WERI-Rb-1 (cell line): ENCODE measurements at regions not wholly inside any gene's neighbourhood (a gene's known extent, or its start where the extent isn't known, plus 50 kb on each side); places are given as distances from the start of the nearest gene placed in this dataset.

Source experiments
- DNase-seq: peaks from one replicate; pipeline ENCODE4 v3.0.0-alpha.2; 2020
- H3K27ac ChIP-seq: fragments of 250-450 bp; sonication (Bioruptor Pico); 2 replicates; pipeline ENCODE4 v1.5.1; 2020; ENCODE audit warnings: mild to moderate bottlenecking, moderate library complexity
- H3K27me3 ChIP-seq: fragments of 250-450 bp; sonication (Bioruptor Pico); 2 replicates; pipeline ENCODE4 v1.5.1; 2021; ENCODE audit warnings: mild to moderate bottlenecking, low read depth, moderate library complexity; ENCODE audit not compliant: insufficient read depth, severe bottlenecking
- H3K36me3 ChIP-seq: fragments of 250-450 bp; sonication (Bioruptor Pico); 2 replicates; pipeline ENCODE4 v1.5.1; 2020; ENCODE audit warnings: mild to moderate bottlenecking, moderate library complexity
- H3K4me3 ChIP-seq: 2 replicates; pipeline ENCODE4 v1.5.1; 2011; ENCODE audit warnings: low read depth, mild to moderate bottlenecking, control low read depth, low read length
- H3K9me3 ChIP-seq: fragments of 250-450 bp; sonication (Bioruptor Pico); 2 replicates; pipeline ENCODE4 v1.5.1; 2021; ENCODE audit warnings: mild to moderate bottlenecking, moderate library complexity; ENCODE audit not compliant: severe bottlenecking
- CTCF ChIP-seq: IDR thresholded peaks from 2 replicates; pipeline ENCODE4 v1.5.1; 2011; ENCODE audit warnings: low read depth, mild to moderate bottlenecking, control low read depth, inconsistent platforms, low read length

GRCh38 chr10:129375171-129375570 lies 91.9 kb upstream of the MGMT start:
- no peaks in the 10 kb centered on the region for H3K36me3 ChIP-seq
- no peaks in the 10 kb centered on the region for H3K27me3 ChIP-seq
- no peak overlapping the region for H3K27ac ChIP-seq
- no peak for DNase-seq
- no peak overlapping the region for H3K4me3 ChIP-seq
- no peaks in the 10 kb centered on the region for H3K9me3 ChIP-seq
- no peak for TF ChIP-seq CTCF

- no peak for DNase-seq
- Histone ChIP-seq H3K36me3 (no peaks in the 10 kb centered on the region), H3K27ac (no peak overlapping the region), H3K27me3 (no peaks in the 10 kb centered on the region), H3K9me3 (no peaks in the 10 kb centered on the region), H3K4me3 (no peak overlapping the region)
- no peak for TF ChIP-seq CTCF
These were observed 91.1 kb upstream of the MGMT start for GRCh38 chr10:129375912-129376311.

- no peak for DNase-seq
- Histone ChIP-seq H3K27me3 (no peaks in the 10 kb centered on the region), H3K4me3 (no peak overlapping the region), H3K9me3 (no peaks in the 10 kb centered on the region), H3K27ac (no peak overlapping the region), H3K36me3 (no peaks in the 10 kb centered on the region)
- no peak for TF ChIP-seq CTCF
These were observed 86.8 kb upstream of the MGMT start for GRCh38 chr10:129380279-129380678.

- no peaks in the 10 kb centered on the region for H3K27me3 ChIP-seq
- DNase-seq: no peak
- H3K27ac ChIP-seq: no peak overlapping the region
- no peak for TF ChIP-seq CTCF
- H3K36me3 ChIP-seq: no peaks in the 10 kb centered on the region
- H3K4me3 ChIP-seq: no peak overlapping the region
- no peaks in the 10 kb centered on the region for H3K9me3 ChIP-seq
These were observed 85.3 kb upstream of the MGMT start for GRCh38 chr10:129381741-129382140.

- no peaks in the 10 kb centered on the region for H3K27me3 ChIP-seq
- DNase-seq: no peak
- H3K9me3 ChIP-seq: no peaks in the 10 kb centered on the region
- no peaks in the 10 kb centered on the region for H3K36me3 ChIP-seq
- H3K4me3 ChIP-seq: no peak overlapping the region
- TF ChIP-seq CTCF: no peak
- H3K27ac ChIP-seq: no peak overlapping the region
These were observed 84.6 kb upstream of the MGMT start for GRCh38 chr10:129382401-129382800.

GRCh38 chr10:129383651-129384050 lies 83.4 kb upstream of the MGMT start:
- Histone ChIP-seq H3K4me3 (no peak overlapping the region), H3K27ac (no peak overlapping the region), H3K27me3 (no peaks in the 10 kb centered on the region), H3K36me3 (no peaks in the 10 kb centered on the region), H3K9me3 (no peaks in the 10 kb centered on the region)
- no peak for TF ChIP-seq CTCF
- DNase-seq: no peak
